SK-N-MC (cell line): ENCODE measurements at regions not wholly inside any gene's neighbourhood (a gene's known extent, or its start where the extent isn't known, plus 50 kb on each side); places are given as distances from the start of the nearest gene placed in this dataset.

ENCODE experiments used
- EZH2 ChIP-seq: fragments of 200-600 bp; sonication (generic); IDR thresholded peaks from one replicate; pipeline ENCODE4 v1.6.1; 2017; ENCODE audit warnings: antibody characterized with exemption
- FOXP2 ChIP-seq: optimal IDR thresholded peaks from 2 replicates; pipeline ENCODE3; 2011; ENCODE audit warnings: mild to moderate bottlenecking, moderate library complexity; ENCODE audit not compliant: insufficient read depth; ENCODE audit errors: extremely low read length, control extremely low read depth
- POLR2AphosphoS5 ChIP-seq: IDR thresholded peaks from 2 replicates; pipeline ENCODE4 v1.6.1; 2012; ENCODE audit warnings: mild to moderate bottlenecking, low read depth, low read length, borderline replicate concordance

DNA sequence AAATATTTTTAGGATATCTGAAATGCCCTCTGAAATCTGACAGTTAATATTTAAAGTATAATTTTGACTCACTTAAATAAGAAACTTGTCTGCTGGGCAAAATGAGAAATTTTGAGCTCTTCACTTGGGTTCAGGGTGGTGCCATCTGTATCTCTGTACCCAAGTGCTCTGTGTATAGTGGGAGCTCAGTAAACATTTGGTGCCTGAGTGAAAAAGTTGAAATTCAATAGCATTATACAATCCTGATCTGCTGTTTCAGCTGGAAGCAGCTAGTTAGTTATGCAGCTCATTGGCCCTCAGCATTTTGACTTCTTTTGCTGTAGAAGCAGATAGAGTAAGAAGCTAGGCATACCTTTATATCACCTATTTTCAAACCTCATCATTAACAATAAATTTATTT lies 73.3 kb downstream of the RPE65 start:
- TF ChIP-seq POLR2AphosphoS5: no peak
- no peak for TF ChIP-seq EZH2
- no peak for TF ChIP-seq FOXP2
